GM18511 (cell line): ENCODE measurements at regions not wholly inside any gene's neighbourhood (a gene's known extent, or its start where the extent isn't known, plus 50 kb on each side); places are given as distances from the start of the nearest gene placed in this dataset.
"Not testable (repeated sequence)": the region's sequence is repeated elsewhere in the genome, so short reads cannot be mapped to it uniquely, and the experiment has no call there.

Source experiments
- ATAC-seq: cut with Tn5 transposase; IDR thresholded peaks from one replicate; pipeline ENCODE4 v1.9.1; 2021; ENCODE audit warnings: mild to moderate bottlenecking, moderate library complexity; ENCODE audit not compliant: unreplicated experiment

DNA sequence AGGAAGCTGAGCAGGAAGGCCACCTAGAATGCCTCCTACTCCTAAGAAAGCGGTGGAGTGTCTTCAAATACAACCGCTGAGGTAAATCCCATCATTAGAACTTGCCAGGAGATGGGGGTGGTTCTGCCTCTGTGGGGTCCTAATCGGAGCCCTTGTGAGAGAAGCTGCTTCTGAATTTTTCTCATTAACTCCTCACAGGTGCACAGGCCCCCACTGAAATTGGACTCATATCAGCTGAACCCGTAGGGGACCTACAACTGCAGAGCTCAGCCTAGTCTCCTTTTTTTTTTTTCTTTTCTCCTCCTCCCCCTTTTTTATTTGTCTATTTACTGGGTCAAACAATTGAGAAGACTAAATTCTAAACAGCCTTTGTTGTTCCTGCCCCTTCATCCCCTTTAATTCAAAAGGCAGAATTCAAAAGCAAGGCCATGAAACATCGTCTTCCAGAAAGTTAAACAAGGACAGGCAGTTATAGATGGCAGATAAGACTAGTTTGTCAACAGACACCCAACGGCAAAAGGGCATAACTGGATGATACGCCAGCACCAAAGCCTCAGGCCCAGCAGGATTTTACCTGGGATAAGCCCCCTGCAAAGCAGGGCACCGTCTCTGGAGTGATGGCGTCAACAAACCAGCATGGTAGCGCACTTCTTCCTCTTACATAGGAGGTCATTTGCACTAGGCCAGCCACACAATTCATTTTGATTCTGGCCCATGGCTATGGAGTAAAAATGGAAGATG lies 213.7 kb upstream of the HES1 start:
- ATAC-seq = no peak

DNA sequence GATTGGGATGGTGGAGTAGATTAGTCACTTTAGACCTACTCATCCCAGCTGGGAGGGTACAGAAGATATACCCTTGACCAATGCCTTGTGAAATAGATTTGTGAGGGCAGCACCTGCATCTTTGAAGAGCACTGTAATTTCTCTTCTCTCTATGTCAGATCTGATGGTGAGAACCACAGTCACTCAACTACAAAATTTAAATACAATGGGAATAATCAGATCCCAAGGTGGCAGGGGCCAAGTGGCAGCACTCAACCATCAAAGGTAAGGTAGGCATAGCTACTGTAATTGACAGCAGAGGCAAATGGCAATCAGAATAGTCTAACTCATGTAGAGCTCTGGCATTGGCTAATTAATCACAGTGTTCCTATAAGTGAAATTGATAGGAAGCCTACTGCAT lies 212.0 kb upstream of the HES1 start:
- not testable (repeated sequence) for ATAC-seq

DNA sequence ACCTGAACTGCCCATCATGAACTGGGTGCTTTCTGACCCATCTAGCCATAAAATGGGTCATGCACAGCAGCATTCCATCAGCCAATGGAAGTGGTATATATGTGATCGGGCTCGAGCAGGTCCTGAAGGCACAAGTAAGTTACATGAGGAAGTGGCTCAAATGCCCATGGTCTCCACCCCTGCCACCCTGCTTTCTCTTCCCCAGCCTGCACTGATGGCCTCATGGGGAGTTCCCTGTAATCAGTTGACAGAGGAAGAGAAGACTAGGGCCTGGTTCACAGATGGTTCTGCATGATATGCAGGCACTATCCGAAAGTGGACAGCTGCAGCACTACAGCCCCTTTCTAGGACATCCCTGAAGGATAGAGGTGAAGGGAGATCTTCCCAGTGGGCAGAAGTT lies 209.9 kb upstream of the HES1 start:
- not testable (repeated sequence) for ATAC-seq

DNA sequence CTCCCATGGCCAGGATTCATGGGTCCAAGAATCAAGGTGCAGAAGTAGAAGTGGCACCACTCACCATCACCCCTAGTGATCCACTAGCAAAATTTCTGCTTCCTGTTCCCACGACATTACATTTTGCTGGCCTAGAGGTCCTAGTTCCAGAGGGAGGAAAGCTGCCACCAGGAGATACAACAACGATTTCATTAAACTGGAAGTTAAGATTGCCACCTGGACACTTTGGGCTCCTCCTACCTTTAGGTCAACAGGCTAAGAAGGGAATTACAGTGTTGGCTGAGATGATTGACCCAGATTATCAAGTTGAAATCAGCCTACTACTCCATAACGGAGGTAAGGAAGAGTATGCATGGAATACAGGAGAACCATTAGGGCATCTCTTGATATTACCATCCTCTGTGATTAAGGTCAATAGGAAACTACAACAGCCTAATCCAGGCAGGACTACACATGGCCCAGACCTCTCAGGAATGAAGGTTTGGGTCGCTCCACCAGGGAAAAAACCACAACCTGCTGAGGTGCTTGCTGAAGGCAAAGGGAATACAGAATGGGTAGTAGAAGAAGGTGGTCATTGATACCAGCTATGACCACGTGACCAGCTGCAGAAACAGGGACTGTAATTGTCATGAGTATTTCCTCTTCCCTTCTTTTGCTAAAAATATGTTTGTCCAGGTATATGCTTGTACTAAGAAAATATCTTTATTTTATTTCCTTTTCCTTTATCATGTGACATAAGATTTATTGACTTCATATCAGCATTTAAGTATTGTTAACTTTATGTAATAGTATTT lies 208.3 kb upstream of the HES1 start:
- not testable (repeated sequence) for ATAC-seq

DNA sequence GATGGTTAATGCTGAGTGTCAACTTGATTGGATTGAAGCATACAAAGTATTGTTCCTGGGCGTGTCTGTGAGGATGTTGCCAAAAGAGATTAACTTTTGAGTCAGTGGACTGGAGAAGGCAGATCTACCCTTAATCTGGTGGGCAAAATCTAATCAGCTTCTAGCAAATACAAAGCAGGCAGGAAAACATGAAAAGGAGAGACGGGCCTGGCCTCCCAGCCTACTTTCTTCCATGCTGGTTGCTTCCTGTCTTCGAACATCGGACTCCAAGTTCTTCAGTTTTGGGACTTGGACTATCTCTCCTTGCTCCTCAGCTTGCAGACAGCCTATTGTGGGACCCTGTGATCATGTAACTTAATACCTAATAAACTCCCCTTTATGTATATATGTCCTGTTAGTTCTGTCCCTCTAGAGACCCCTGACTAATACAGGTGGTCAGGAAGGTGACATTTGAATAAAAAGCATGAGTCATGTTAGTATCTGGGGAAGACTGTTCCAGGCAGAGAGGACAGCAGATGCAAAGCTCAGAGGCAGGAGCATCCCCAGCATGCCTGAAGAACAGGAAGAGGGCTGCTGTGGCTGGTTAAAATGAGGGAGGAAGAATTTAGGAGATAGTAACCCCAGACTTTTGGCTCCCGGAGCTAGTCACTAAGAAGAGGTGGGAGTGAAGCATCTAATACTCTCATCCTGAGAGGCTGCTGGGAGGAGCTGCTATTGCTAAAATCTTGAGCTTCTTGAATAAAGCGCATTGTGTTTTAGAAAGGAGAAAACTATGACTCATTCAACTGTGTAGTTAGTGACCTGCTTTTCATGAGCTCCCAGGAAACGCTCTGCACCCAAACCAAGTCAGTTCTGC lies 207.4 kb upstream of the HES1 start:
- ATAC-seq = no peak

DNA sequence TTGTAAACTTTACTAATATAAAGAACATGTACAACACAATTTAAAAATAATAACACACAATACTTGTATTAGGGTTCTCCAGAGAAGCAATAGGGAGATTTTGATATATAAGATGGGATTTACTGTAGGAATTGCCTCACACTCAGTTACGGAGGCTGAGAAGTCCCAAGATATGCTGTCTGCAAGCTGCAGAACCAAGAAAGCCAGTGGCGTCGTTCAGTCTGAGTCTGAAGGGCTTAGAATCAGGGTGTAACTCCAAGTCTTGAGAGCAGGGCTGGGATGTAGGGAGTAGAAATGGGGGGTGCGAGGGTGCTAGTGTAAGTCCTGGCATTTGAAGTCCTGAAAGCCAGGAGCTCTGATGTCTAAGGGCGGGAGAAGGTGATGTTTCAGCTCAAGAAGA lies 206.6 kb upstream of the HES1 start:
- ATAC-seq = no peak

DNA sequence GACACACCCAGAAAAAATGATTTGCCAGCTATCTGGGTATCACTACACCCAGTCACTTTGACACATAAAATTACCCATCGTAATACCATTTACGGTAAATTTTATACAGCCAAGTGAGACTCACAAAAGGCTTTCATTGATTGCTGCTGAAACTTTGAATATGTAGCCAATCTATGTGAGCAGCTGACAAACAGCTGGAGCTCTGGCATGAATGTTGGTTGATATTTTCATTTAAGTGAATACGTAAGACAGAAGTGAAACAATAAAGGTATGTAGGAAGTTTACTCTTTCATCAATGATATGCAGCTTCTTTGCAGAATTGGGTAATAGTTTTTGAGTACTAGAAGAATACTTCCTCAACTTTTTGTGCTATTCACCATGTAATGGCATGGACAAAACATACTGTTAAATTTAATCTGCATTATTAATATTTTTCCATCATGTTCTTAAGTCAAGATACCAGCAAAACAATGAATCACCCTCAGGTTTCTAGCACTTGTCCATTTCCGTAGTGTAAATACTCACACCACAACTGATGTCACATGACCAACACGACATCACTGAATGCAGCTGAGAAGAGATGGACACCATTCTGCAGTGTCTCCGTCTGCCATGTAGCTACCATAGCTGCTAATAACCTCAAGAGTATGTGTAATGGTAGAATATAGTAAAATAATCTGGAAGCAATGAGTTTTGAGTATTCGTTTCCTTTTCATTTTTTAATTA lies 205.9 kb upstream of the HES1 start:
- ATAC-seq = no peak

DNA sequence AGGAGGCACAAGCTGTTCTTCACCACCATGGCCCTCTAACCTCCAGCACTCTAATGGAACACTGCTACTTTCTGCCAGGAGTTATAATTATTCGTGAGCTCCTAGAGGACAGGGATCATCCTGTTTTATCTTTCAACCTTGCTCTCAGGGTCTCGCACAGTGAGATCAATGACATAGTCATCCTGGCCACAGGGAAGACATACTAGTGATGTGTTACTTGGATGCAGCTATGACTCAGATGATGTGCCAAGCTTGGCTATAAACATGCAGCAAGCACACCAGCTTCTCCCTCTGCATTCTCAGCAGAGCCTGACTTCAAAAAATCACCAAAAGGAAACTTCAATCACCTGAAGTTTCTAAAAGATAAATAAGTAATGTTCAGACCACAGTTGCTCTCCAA lies 203.8 kb upstream of the HES1 start:
- no peak for ATAC-seq

DNA sequence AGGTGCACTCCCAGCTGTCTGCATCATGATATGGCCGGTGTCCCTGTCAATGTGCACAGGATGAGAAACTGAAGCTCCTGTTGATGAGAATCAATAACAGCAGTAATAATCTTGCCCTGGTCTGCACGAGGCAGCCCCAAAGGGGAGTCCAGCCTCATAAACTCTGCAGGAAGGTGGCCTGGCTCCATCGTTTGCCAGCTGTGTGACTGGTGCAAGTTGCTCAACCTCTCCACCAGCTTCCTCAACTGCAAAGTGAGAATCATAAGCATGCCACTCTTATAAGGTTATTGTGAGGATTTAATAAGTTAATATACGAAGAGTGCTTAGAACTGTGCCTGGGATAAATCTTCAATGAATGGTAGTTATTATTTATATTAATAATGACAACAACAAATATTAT lies 203.4 kb upstream of the HES1 start:
- ATAC-seq = no peak

DNA sequence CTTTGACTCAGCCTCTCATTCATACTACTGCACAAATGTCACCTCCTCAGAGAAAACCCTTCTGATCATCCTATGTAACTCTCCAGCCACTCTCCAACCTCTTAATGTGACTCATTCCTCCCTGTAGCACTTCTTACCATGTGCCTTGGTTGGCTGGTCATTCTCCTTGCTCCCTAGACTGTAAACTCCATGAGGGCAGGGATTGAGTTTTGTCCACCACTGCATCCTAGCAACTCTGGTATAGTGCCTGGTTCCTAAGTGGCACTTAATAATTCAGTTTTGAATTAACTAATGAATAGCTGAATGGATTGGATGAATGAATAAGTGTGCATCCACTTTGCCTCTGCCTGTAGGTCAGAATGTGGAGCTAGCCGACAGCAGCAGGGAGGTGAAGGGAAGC lies 202.5 kb upstream of the HES1 start:
- no peak for ATAC-seq

DNA sequence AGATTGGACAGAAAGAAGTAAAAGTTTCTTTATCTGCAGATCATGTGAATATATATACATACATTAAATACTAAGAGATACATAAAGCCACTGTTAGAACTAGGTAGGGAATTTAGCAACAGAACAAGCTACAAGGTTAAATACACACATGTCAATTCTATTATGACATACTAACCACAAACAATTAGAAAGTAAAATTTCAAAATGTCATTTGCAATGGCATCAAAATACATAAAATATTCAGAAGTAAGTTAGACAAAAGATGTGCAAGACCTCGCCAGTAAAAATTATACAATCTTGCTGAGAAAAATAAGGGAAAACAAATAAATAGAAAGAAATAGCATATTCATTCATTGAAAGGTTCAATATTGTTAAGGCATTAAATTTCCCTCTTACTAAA lies 200.0 kb upstream of the HES1 start:
- no peak for ATAC-seq

DNA sequence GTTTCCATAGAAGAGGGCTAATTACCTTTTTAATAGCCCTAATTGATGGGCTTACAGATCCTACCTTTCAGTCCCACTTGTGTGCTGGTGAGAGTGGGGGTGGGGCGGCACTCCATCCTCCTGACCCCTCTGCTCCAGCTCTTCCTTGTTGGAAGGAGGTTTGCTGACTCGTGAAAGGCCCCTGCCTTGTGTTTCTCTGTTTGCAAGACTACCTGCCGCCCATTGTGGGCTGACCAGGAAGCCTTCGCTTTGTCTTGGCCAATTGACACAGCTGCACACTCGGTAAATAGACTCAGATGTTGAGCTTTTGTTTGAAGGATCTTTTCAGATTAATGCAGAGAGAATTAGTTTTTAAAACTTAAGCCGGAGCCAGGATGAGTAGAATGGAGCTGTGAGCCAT lies 197.3 kb upstream of the HES1 start:
- no peak for ATAC-seq

DNA sequence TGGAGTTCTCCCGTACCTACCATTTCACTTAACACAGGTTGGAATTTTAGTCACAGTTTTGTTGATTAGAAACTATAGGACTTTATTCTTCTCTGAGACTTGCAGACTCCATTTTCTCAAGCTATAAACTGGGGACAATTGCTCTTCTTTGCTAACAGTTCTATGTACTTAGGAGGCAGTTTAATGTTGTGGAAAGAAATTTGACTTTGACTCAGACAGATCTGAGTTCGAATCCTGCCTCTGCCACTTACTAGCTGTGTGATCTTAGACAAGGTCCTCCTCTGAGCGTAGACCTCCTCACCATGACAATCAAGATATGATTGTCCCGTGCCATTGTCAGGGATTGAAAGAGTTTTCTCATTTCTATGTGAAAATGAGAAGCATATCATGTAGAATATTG lies 196.4 kb upstream of the HES1 start:
- no peak for ATAC-seq

DNA sequence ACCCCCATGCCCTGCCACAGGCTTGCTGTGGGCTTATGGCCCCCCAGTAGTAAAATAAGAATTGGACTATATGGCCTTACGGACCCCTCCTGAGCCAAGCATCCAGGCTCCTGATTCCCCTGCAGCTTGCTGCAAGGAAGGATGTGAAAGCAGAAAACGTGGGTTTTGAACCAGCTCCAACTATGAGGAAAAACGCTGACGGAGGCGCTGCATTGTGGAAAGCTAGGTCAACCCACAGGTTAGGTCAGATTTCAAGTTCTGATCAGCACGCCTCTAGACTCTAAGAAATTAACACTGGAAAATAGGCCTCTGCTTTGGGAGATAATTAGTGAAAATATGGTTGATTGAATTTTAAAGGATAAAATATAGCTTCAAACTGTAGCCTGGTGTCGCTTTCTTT lies 195.4 kb upstream of the HES1 start:
- ATAC-seq = no peak

DNA sequence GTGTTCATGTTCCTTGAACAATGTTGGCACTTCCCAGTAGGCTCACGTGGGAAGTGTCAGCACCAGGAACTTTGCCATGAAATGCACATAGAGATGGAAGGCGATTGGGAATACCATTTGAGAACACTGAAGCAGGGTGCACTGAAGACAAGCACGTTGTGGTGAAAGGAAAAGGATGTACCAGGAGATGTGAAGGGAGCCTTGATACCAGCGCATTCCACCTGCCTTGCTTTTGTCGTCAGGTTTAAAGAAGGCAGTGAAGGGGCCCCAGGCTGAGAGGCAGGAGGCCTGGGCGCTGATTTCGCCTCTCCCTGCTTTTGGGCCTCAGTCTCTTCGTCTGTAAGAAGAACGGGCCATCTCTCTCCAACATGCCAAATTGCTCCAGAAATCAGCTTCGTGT lies 194.5 kb upstream of the HES1 start:
- no peak for ATAC-seq

DNA sequence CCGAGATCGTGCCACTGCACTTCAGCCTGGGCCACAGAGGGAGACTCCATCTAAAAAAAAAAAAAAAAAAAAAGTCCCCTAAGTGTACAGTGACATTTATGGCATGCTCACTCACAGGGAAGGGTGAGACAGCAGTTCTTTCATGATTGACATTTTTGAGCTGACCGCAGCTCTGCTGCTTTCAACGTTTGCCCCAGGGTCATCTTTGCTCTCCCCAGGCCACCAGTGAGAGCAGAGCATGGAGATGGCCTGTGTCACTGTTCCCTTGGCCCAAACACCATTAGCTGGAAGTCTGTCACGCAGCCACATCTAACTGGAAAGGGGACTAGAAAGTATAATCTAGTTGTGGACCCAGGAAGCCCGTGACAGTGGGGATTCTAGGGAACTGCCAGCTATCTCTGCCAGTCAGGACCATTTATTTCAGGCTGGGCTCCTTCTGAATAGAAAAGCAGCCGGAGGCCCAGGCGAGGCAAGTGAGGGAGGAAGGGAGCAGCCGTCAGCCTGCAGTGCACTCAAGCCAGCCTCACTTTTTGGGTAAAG lies 193.4 kb upstream of the HES1 start:
- ATAC-seq = no peak

DNA sequence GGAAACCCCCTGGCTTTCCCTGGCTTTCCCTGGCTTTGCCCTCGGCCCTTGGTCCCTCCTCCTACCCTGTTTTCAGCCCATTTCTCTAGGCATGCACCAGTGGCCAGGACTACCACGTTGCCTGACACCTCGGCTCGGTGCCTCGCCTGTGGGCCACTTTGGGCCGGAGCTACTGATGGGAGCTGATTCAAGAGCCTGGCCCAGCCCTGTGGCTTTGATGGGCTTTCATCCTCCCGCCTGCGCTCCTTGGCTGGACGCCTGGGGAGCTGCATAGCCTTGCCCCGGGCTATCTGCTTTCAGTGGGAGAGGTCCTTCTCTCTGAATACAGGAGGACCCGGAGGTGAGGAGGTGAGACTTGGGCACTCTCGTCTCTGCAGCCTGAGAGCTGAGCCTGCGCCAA lies 192.7 kb upstream of the HES1 start:
- ATAC-seq = no peak

DNA sequence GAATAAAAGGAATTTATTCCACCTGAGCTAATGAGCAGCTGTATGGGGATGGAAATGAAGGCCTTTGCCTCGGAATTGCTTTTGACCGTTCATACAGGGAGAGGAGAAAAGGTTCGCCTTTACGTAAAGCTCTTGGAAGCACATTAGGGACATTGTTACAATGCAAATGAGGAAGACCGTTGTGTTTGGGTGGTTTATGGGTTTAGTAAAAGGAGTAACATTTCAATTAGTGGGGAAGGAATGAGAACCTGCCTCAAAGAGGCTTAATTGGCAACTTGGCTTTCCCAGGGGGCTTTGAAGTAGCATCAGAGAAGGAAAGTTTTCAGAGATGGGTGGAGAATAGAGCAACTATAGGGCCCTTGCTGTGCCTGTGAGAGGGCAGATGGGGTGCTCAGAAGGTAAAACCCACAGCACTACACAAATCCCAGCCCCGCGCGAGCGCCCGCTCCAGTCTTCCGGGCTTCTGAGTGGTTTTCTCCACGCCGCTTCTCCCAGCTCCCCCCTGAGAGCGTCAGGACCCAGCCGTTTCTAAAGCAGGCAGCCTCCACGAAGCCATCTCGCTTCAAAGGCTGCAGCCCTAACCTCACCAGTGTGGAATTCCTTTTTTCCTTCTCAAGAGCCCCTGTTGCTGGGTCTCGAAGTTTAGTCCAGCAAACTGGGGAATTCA lies 192.0 kb upstream of the HES1 start:
- ATAC-seq = no peak

DNA sequence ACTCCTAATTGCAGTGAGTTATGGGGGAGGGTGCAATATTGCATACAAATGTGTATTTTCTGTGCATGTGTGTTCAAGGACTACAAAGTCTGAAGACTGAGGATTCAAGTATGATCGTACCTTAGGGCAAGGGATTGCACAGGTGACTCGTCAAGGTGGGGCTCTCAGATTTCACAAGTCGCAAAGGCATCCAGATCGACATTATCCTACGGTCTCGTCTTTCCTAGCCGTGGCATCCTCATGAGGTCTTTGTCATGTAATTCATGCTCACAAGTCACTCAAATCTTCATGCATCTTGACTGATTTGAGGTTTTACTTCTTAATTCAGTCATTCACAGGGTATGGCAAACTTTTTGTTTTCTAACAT lies 191.4 kb upstream of the HES1 start:
- no peak for ATAC-seq

DNA sequence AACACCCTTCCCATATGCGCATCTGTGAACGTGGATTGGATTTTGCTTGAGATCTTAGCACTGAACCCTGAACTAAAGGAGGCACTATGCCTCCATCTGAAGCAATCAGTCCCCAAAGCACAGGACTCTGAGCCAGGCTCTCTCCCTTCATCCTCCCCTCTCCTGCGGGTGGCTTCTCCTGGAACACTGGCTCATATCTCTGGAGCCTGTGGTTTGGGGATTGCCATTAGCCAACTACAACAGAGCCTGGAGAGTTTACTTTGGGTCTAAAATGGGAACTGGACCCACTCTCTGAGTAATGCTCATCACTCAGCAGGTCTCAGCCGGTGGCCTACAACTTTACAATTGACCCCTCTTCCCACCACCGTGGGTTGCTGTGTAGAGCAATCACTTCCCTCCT lies 190.8 kb upstream of the HES1 start:
- ATAC-seq = no peak
